NT2/D1 (cell line): ENCODE measurements at regions not wholly inside any gene's neighbourhood (a gene's known extent, or its start where the extent isn't known, plus 50 kb on each side); places are given as distances from the start of the nearest gene placed in this dataset.

Source experiments
- SUZ12 ChIP-seq: IDR thresholded peaks from 2 replicates; pipeline ENCODE4 v1.6.1; 2011; ENCODE audit not compliant: insufficient read length, insufficient read depth; ENCODE audit errors: extremely low read depth
- YY1 ChIP-seq: IDR thresholded peaks from 2 replicates; pipeline ENCODE4 v1.6.1; 2011; ENCODE audit not compliant: insufficient read length, insufficient read depth
- ZNF274 ChIP-seq: IDR thresholded peaks from 2 replicates; pipeline ENCODE4 v1.6.1; 2011; ENCODE audit warnings: mild to moderate bottlenecking, low read depth, low read length

GRCh38 chr4:62252728-62253127 is 1052.6 kb downstream of the ADGRL3 start:
- TF ChIP-seq YY1 (no peak), ZNF274 (no peak), SUZ12 (no peak)
